HG03097 (cell line): ENCODE measurements at regions not wholly inside any gene's neighbourhood (a gene's known extent, or its start where the extent isn't known, plus 50 kb on each side); places are given as distances from the start of the nearest gene placed in this dataset.

Experiments used
- ATAC-seq: cut with Tn5 transposase; IDR thresholded peaks from one replicate; pipeline ENCODE4 v1.9.1; 2021; ENCODE audit not compliant: unreplicated experiment, low FRiP score

DNA sequence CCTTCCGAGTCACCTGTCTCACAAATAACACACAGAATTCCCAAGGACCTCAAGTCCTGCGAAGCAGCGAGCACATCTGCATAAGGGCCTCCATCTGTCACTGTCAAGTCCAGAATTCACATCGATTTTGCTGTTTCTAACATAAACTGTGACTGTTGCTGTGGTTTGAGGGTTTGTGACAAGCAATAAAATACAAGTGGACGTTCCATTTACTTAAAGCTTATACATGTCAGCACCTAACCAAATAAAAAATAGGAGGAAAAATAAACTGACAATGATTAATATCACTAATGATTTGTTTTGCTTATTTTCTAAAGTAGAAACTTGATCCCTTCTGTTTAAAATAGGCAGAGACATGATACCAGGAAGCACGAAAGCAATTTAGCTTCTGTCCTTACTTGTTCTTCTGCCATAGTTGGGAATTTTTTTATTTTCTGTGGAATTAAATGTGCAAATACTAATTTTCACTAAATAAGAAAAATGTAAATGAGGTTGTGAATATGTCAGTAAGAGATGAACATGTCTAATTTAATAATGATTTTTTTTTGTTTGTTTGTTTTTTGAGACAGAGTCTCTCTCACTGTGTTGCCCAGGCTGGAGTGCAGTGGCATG, 279.1 kb downstream of the FGF9 start:
- no peak for ATAC-seq

- no peak for ATAC-seq
Observed at GRCh38 chr13:21956666-21957065, 285.8 kb downstream of the FGF9 start.

GRCh38 chr13:21957833-21958232, 287.0 kb downstream of the FGF9 start:
- no peak for ATAC-seq

- ATAC-seq: no peak
Observed at GRCh38 chr13:21960108-21960507, 289.2 kb downstream of the FGF9 start.

GRCh38 chr13:21964686-21965085, 293.8 kb downstream of the FGF9 start:
- ATAC-seq: no peak

DNA sequence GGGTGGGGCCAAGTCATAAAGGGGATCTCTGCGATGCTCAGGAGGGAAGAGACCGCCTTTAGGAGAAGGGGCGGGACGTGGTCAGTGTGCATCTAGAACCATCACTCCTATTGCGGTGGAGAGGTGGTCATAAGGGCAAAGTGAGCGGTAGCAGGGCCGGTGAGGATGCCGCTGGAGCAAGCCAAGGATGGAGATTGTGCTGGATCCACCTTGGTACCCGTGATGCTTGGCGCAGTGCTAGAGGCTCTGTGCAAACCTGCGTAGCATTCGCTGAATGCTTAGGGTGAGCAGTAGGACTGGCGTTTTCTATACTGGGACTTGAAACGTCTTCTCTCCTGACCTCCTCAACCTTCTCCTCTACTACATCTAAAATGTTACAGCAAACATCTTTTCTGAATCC, 294.2 kb downstream of the FGF9 start:
- no peak for ATAC-seq

GRCh38 chr13:21966014-21966413, 295.1 kb downstream of the FGF9 start:
- ATAC-seq: no peak

DNA sequence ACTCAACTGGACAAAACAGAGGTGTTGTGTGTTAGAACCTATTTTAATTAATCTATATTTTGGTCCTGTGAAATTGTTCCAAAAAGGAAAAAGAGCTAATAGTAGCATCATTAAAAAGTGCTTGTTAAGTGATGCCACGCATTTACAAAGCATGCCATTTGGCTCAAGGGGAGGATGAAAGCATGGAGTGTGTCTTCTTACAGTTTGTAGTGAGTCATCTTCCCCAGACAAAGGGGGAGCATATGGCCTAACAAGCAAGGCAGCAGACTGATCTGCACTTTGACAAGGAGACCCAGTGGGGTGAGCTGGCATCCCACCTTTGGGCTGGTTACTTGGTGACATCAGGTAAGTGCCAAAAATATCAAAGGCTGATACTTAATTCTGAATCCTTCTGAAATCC, 297.0 kb downstream of the FGF9 start:
- no peak for ATAC-seq

- ATAC-seq: no peak
Observed at GRCh38 chr13:21970172-21970571, 299.3 kb downstream of the FGF9 start.

DNA sequence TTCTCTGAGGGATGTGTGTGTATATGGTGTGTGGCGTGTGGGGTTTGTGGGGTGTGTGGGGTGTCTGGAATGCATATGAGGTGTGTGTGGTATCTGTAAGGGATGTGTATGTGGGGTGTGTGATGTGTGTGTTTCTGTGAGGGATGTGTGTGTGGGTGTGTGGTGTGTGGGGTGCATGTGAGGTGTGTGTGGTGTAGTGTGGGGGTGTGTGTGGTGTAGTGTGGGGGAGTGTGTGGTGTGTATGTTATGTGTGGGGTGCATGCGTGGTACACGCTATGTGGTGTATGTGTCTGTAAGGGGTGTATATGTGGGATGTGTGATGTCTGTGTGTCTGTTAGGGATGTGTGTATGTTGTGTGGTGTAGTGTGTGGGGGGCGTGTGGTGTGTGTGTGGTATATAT, 300.0 kb downstream of the FGF9 start:
- no peak for ATAC-seq

GRCh38 chr13:21971662-21972621, 301.1 kb downstream of the FGF9 start:
- no peak for ATAC-seq

DNA sequence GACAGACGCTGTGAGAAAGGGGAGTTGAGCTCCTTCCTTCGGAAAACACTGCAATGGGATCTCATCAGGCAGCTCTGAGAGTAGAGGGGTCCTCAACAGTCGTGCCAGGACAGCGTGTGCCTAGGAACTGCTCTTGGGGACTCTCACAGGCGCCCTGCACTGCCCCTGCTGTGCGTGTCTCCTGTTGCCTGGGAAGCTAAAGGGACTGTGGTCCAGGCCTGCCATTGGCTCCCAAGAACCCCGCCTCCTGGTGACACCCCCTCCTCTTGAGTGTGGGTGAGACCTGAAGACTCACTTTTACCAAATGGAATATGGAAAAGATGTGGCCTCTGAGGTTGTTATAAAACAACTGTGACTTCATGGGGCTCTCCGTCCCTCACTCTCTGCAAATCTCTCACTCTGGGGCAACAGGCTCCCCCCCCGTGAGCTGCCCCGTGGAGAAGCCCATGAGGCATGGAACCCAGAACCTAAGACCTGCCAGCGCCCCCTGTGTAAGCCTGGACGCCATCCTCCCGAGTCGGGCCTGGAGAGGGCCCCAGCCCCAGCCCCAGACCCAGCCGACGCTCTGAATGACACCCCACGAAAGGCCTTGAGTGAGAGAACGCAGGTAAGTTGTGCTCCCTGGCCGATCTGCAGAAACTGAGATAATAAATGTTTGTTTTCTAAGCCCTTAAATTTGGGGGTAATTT, 302.7 kb downstream of the FGF9 start:
- no peak for ATAC-seq

DNA sequence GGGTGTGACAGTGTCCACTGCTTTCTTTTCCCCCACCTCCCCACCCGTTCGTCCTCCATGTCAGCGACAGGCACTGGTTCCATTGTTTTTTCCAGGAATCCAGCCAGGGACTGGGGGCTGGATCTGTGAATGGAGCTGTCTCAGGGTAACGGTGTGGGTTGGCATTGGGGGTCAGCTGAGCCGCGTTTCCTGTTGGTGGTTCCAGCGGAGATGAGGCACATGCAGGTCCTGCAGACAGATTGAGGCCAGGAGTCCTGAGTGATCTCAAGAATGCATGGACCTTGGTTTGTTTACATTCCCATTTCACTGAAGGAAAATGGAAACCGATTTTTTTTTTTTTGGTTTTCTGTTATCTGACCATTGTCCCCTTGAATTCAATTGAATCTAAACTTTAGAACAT, 303.9 kb downstream of the FGF9 start:
- no peak for ATAC-seq

- no peak for ATAC-seq
Observed at GRCh38 chr13:21976159-21976558, 305.3 kb downstream of the FGF9 start.

- ATAC-seq: no peak
Observed at GRCh38 chr13:21979161-21979806, 308.4 kb downstream of the FGF9 start.

DNA sequence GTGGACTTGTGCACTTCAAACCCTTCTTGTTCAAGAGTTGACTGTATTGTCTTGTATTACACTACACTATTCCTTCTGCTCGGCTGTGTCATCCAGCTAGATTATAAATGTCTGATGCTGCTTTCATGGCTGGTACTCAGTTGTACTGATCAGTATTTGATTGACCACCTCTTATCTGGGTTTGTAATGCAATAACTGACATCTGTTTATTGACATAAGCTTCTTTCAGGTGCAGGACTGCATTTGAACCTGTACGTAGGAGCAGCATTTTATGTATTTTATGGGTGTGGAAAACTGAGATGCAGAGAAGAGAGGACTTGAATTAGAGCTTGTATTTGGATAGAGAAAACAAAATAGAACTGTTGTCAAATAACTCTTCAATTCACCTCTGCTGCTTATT, 309.2 kb downstream of the FGF9 start:
- no peak for ATAC-seq

GRCh38 chr13:21984156-21984555, 313.3 kb downstream of the FGF9 start:
- no peak for ATAC-seq

DNA sequence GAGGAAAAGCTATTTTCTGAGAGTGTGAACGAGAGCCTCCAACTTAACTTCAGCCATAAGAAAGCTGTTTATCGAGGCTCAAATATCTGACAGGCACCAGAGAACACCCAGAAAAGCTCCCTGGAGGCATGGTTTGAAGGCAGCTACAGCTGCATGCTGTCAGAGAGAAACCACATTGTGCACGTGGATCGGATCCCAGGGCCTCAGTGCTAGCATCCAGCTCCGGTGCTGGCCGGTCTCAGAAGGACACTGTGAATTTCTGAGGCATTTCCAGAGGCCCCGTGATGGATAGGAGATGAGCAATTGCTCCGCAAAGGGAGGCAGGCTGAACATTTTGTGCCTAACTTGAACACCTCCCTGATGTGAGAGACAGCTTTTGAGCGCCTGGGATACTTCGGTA, 315.7 kb downstream of the FGF9 start:
- no peak for ATAC-seq

GRCh38 chr13:21987793-21988192, 316.9 kb downstream of the FGF9 start:
- ATAC-seq: no peak

DNA sequence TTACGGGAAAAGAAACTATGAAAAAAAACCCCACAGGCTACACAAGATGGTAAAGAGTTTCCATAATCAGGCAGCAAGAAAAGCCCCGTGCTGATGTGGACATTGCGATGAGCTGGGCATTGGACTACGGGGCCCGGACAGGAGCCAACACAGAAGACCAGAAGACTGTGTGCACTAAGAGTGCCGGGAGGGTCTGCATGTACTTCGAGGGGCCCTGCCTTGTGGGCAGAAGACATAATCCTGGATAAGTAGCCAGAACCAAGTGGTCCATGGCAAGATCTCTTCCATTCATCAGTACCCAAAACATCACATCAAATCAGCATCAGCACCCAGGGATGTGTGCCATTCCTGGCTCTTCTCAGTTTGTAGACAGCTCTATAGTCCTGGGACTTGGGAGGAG, 317.8 kb downstream of the FGF9 start:
- no peak for ATAC-seq

DNA sequence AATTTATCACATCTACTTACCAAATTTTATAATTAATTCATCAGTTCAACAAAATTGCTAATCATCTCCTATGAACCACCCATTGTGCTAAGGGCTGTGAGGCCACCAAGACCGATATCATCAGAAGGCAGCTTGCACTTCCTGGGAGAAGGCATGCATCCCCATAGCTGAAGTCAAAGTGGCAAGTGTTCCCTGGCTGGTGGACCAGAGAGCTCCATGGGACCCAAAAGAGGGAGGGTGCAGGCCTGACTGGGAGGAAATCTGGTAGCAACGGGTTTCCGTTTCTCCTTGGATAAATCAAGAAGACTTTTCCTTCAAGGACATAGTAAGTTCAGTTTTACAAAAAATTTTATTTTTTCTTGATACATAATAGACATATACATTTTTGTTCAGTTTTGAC, 325.2 kb downstream of the FGF9 start:
- no peak for ATAC-seq
